A673 (cell line): ENCODE measurements at regions not wholly inside any gene's neighbourhood (a gene's known extent, or its start where the extent isn't known, plus 50 kb on each side); places are given as distances from the start of the nearest gene placed in this dataset.

Source experiments
- BruUV-seq: library from RNA; stranded (reverse); fragments of 400-500 nt; replicated peaks from 2 replicates; lab custom pipeline; 2021; lab: Mats Ljungman, UMichigan
- CTCF ChIA-PET: fragments of 300-600 bp; sonication (Branson Sonifier 250); formaldehyde crosslinking; loops from one replicate; lab custom pipeline; 2022; ENCODE audit warnings: antibody characterized with exemption; lab: Charles Lee
- POLR2A ChIA-PET: fragments of 300-600 bp; sonication (Branson Sonifier 250); formaldehyde crosslinking; loops from one replicate; lab custom pipeline; 2022; ENCODE audit warnings: antibody characterized with exemption; ENCODE audit not compliant: low non-redundant PET; lab: Charles Lee
- DNase-seq: peaks from one replicate; pipeline ENCODE4 v3.0.0-alpha.2; 2015; ENCODE audit warnings: low spot score
- H3K27ac ChIP-seq: fragments of 200-600 bp; sonication (generic); 2 replicates; pipeline ENCODE4 v1.5.1; 2016; ENCODE audit warnings: mixed run types, low read depth, mild to moderate bottlenecking, mixed read lengths, antibody characterized with exemption, low read length; ENCODE audit not compliant: poor library complexity, severe bottlenecking
- H3K27me3 ChIP-seq: fragments of 200-600 bp; sonication (generic); replicated peaks from 2 replicates; pipeline ENCODE4 v1.6.1; 2017; ENCODE audit warnings: mixed run types, low read depth, mild to moderate bottlenecking, mixed read lengths, antibody characterized with exemption, low read length; ENCODE audit not compliant: insufficient read depth, poor library complexity
- H3K36me3 ChIP-seq: fragments of 200-600 bp; sonication (generic); 2 replicates; pipeline ENCODE4 v1.6.1; 2016; ENCODE audit warnings: mixed run types, mild to moderate bottlenecking, mixed read lengths, antibody characterized with exemption, low read length; ENCODE audit not compliant: insufficient read depth, poor library complexity, severe bottlenecking
- H3K4me1 ChIP-seq: fragments of 200-600 bp; sonication (generic); 2 replicates; pipeline ENCODE4 v1.6.1; 2017; ENCODE audit warnings: mixed run types, mild to moderate bottlenecking, mixed read lengths, antibody characterized with exemption, low read length; ENCODE audit not compliant: insufficient read depth, poor library complexity, severe bottlenecking
- H3K4me3 ChIP-seq: fragments of 200-600 bp; sonication (generic); 2 replicates; pipeline ENCODE4 v1.5.1; 2016; ENCODE audit warnings: low read depth, mixed run types, mild to moderate bottlenecking, mixed read lengths, low read length; ENCODE audit not compliant: poor library complexity, severe bottlenecking
- H3K9me3 ChIP-seq: fragments of 200-600 bp; sonication (generic); 2 replicates; pipeline ENCODE4 v1.6.1; 2016; ENCODE audit warnings: mixed run types, low read depth, mild to moderate bottlenecking, mixed read lengths, antibody characterized with exemption, low read length; ENCODE audit not compliant: poor library complexity, severe bottlenecking
- CTCF ChIP-seq: fragments of 300-800, 200-600 bp; sonication (generic); conservative IDR thresholded peaks from 2 replicates; pipeline ENCODE4 v1.5.1; 2017; ENCODE audit warnings: low read depth, mild to moderate bottlenecking, antibody characterized with exemption, low read length, moderate library complexity, mixed read lengths
- EZH2 ChIP-seq: fragments of 200-600 bp; sonication (generic); IDR thresholded peaks from 2 replicates; pipeline ENCODE4 v1.6.1; 2017; ENCODE audit warnings: borderline replicate concordance, low read depth, mild to moderate bottlenecking, mixed read lengths, antibody characterized with exemption, low read length; ENCODE audit not compliant: poor library complexity, severe bottlenecking
- intact Hi-C: fragments of 100-400 bp; cut with micrococcal nuclease; formaldehyde crosslinking; loops from one replicate; pipeline ENCODE4 v1.10.0; 2022; ENCODE audit not compliant: unreplicated experiment

- DNase-seq, result no peak
- no peak overlapping the region for H3K4me3 ChIP-seq
- TF ChIP-seq EZH2 (no peak), CTCF (no peak)
- H3K27me3 ChIP-seq, result no peaks in the 10 kb centered on the region
- no peaks in the 10 kb centered on the region for H3K36me3 ChIP-seq
- CTCF ChIA-PET, result no interaction called here
- intact Hi-C loops, result no loop called here
- no peak overlapping the region for H3K27ac ChIP-seq
- no peaks in the 10 kb centered on the region for H3K9me3 ChIP-seq
- POLR2A ChIA-PET, result no interaction called here
- H3K4me1 ChIP-seq, result no peaks in the 10 kb centered on the region
- no TSS peak for BruUV-seq
Measured at GRCh38 chr3:55246033-55246432, 241.1 kb downstream of the WNT5A start.

DNA sequence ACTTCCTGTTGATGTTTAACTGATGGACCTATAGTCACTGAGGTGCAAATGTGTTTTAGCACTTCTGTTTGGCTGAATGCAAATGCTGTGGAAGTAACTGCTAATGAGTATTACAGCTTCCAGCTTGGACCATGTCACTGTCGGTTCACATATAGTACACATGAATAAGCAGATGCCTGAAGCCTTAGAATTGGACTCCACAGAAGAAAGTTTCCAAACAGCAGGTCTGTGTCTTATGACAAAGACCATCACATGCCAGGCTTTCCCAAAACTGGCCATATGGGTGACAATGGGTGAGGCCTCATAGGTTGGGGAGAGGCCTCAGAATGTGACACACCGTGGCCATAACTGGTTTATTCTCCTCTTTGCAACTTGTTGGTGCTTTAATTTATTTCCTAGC is 241.8 kb downstream of the WNT5A start:
- BruUV-seq, result no TSS peak
- Histone ChIP-seq H3K27ac (no peak overlapping the region), H3K27me3 (no peaks in the 10 kb centered on the region), H3K4me3 (no peak overlapping the region), H3K9me3 (no peaks in the 10 kb centered on the region), H3K36me3 (no peaks in the 10 kb centered on the region), H3K4me1 (no peaks in the 10 kb centered on the region)
- POLR2A ChIA-PET, result no interaction called here
- DNase-seq, result no peak
- CTCF ChIA-PET, result no interaction called here
- intact Hi-C loops, result no loop called here
- TF ChIP-seq CTCF (no peak), EZH2 (no peak)

GRCh38 chr3:55244247-55244646 is 242.9 kb downstream of the WNT5A start:
- BruUV-seq, result no TSS peak
- intact Hi-C loops, result no loop called here
- no peaks in the 10 kb centered on the region for H3K27me3 ChIP-seq
- ChIA-PET POLR2A (interaction anchor here (0.7 kb wide), 1 partner anchor 791 kb away, joined by 3 read pairs; no protein-coding TSS in a partner anchor), CTCF (no interaction called here)
- no peak overlapping the region for H3K27ac ChIP-seq
- H3K36me3 ChIP-seq, result no peaks in the 10 kb centered on the region
- H3K4me3 ChIP-seq, result no peak overlapping the region
- no peaks in the 10 kb centered on the region for H3K4me1 ChIP-seq
- TF ChIP-seq EZH2 (no peak), CTCF (no peak)
- H3K9me3 ChIP-seq, result no peaks in the 10 kb centered on the region
- no peak for DNase-seq
